NCI-H524 (cell line): ENCODE measurements at regions not wholly inside any gene's neighbourhood (a gene's known extent, or its start where the extent isn't known, plus 50 kb on each side); places are given as distances from the start of the nearest gene placed in this dataset.
A peak's percentile ranks its signal among the peaks of the same experiment; 100 is the strongest.
"Not testable (repeated sequence)": the region's sequence is repeated elsewhere in the genome, so short reads cannot be mapped to it uniquely, and the experiment has no call there.

Experiments used
- DNase-seq, 2 experiments: peaks; one replicate each; lab custom pipeline; 2025; lab: John Stamatoyannopoulos, UW

- no peak for DNase-seq
Measured at GRCh38 chr5:67770431-67771025, 445.0 kb upstream of the PIK3R1 start.

- no peak for DNase-seq
Measured at GRCh38 chr5:67765697-67766096, 449.9 kb upstream of the PIK3R1 start.

GRCh38 chr5:67757771-67758170 is 457.8 kb upstream of the PIK3R1 start:
- DNase-seq, result not testable (repeated sequence)

- no peak for DNase-seq
Measured at GRCh38 chr5:67752357-67752708, 463.2 kb upstream of the PIK3R1 start.

GRCh38 chr5:67748165-67748690 is 467.3 kb upstream of the PIK3R1 start:
- peak; percentile 45 to 80 for DNase-seq

GRCh38 chr5:67747096-67747495 is 468.5 kb upstream of the PIK3R1 start:
- DNase-seq, result no peak

GRCh38 chr5:67746608-67747007 is 468.9 kb upstream of the PIK3R1 start:
- not testable (repeated sequence) for DNase-seq

- no peak for DNase-seq
Measured at GRCh38 chr5:67746103-67746502, 469.5 kb upstream of the PIK3R1 start.

GRCh38 chr5:67732921-67733320 is 482.6 kb upstream of the PIK3R1 start:
- no peak for DNase-seq

GRCh38 chr5:67732471-67732870 is 483.1 kb upstream of the PIK3R1 start:
- DNase-seq, result no peak

GRCh38 chr5:67731886-67732285 is 483.7 kb upstream of the PIK3R1 start:
- DNase-seq, result no peak

- DNase-seq, result no peak
Measured at GRCh38 chr5:67730917-67731474, 484.6 kb upstream of the PIK3R1 start.

GRCh38 chr5:67728326-67728890 is 487.1 kb upstream of the PIK3R1 start:
- DNase-seq, result no peak

- no peak for DNase-seq
Measured at GRCh38 chr5:67725604-67726003, 490.0 kb upstream of the PIK3R1 start.

GRCh38 chr5:67724412-67725135 is 491.0 kb upstream of the PIK3R1 start:
- no peak for DNase-seq

GRCh38 chr5:67723873-67724272 is 491.7 kb upstream of the PIK3R1 start:
- DNase-seq, result no peak

GRCh38 chr5:67722582-67722981 is 493.0 kb upstream of the PIK3R1 start:
- not testable (repeated sequence) for DNase-seq

- DNase-seq, result no peak
Measured at GRCh38 chr5:67720162-67720772, 495.3 kb upstream of the PIK3R1 start.

GRCh38 chr5:67702008-67702407 is 505.4 kb upstream of the CD180 start:
- DNase-seq, result no peak

GRCh38 chr5:67699560-67699959 is 503.0 kb upstream of the CD180 start:
- DNase-seq, result no peak

- no peak for DNase-seq
Measured at GRCh38 chr5:67696446-67696845, 499.8 kb upstream of the CD180 start.

- DNase-seq, result no peak
Measured at GRCh38 chr5:67695369-67695768, 498.8 kb upstream of the CD180 start.

- no peak for DNase-seq
Measured at GRCh38 chr5:67694810-67695191, 498.2 kb upstream of the CD180 start.
